ENCODE measurements at regions not wholly inside any gene's neighbourhood (a gene's known extent, or its start where the extent isn't known, plus 50 kb on each side); places are given as distances from the start of the nearest gene placed in this dataset.

GRCh38 chr18:54052732-54053429 lies 171.6 kb downstream of the MBD2 start:
- Histone ChIP-seq H2BK12ac (ENCODE audit: low read length) (no peak overlapping the region), H3K27me3 (ENCODE audit: insufficient read depth, low read length) (no peaks in the 10 kb centered on the region), H3K79me1 (ENCODE audit: low read length) (no peaks in the 10 kb centered on the region), H3K14ac (ENCODE audit: low read length) (no peak overlapping the region), H3K27ac (ENCODE audit: low read depth, low read length) (no peak overlapping the region), H3K9ac (ENCODE audit: low read length) (no peak overlapping the region), H3K79me2 (ENCODE audit: control insufficient read depth, insufficient read depth, low read length, poor library complexity) (no peaks in the 10 kb centered on the region), H2BK120ac (ENCODE audit: insufficient read depth, low read length, poor library complexity) (no peak overlapping the region), H2AK5ac (ENCODE audit: low read length) (no peak overlapping the region), H3K4me2 (ENCODE audit: low read length) (no peak overlapping the region), H2AFZ (ENCODE audit: insufficient read depth, low read length, poor library complexity) (no peak overlapping the region), H3K18ac (ENCODE audit: low read length) (no peak overlapping the region), H3K4me3 (ENCODE audit: low read depth, low read length) (no peak overlapping the region), H3K23ac (ENCODE audit: low read length) (no peak overlapping the region), H3K4ac (ENCODE audit: low read depth, low read length) (no peak overlapping the region), H3K4me1 (ENCODE audit: control insufficient read depth in 1 of 2, insufficient read depth in 2 of 2, low read length in 2 of 2) (no peaks in the 10 kb centered on the region), H4K8ac (ENCODE audit: low read depth, low read length) (no peak overlapping the region), H4K91ac (ENCODE audit: low read depth, low read length) (no peak overlapping the region), H2BK5ac (ENCODE audit: low read depth, low read length, poor library complexity) (no peak overlapping the region), H3K36me3 (ENCODE audit: control insufficient read depth in 1 of 2, insufficient read depth in 2 of 2, low read length in 2 of 2) (no peaks in the 10 kb centered on the region), H4K12ac (ENCODE audit: low read depth, low read length) (no peak overlapping the region), H3K9me3 (ENCODE audit: insufficient read depth, low read depth, low read length) (no peaks in the 10 kb centered on the region)
- no CpG with 5 or more reads among the region's 2 CpGs for WGBS (ENCODE audit: extremely low coverage, insufficient coverage, insufficient read length)
- no peak for DNase-seq

DNA sequence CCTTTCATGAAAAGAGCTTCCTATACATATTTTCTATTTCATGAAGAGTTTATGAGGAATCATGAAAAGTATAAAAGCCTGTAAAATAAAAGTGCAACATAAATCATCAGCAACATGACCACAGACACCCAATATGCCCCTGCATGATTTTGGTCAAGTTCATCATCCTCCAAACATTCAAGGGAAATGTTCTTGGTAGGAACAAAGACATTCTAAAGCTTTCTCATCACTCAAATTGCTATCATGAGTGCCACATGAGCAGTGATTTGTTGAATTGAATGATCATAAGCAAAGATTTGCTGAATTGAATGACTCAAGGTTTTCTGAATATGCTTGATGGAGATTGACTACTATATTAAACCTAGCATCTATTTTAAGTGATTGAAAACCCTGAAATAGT lies 172.2 kb downstream of the MBD2 start:
- H3K27me3 ChIP-seq (ENCODE audit: insufficient read depth, low read length): no peaks in the 10 kb centered on the region
- H3K4me2 ChIP-seq (ENCODE audit: low read length): no peak overlapping the region

GRCh38 chr18:54043484-54044251 lies 180.8 kb downstream of the MBD2 start:
- no peaks in the 10 kb centered on the region for H3K79me1 ChIP-seq (ENCODE audit: low read length)
- H3K9me3 ChIP-seq (ENCODE audit: insufficient read depth, low read depth, low read length): no peaks in the 10 kb centered on the region
- no peak overlapping the region for H2BK12ac ChIP-seq (ENCODE audit: low read length)
- no peak overlapping the region for H3K18ac ChIP-seq (ENCODE audit: low read length)
- H2AK5ac ChIP-seq (ENCODE audit: low read length): no peak overlapping the region
- H4K12ac ChIP-seq (ENCODE audit: low read depth, low read length): no peak overlapping the region
- H4K91ac ChIP-seq (ENCODE audit: low read depth, low read length): no peak overlapping the region
- H3K4me3 ChIP-seq (ENCODE audit: low read depth, low read length): no peak overlapping the region
- no peak overlapping the region for H3K9ac ChIP-seq (ENCODE audit: low read length)
- H3K4me1 ChIP-seq (ENCODE audit: control insufficient read depth in 1 of 2, insufficient read depth in 2 of 2, low read length in 2 of 2): no peaks in the 10 kb centered on the region
- H2AFZ ChIP-seq (ENCODE audit: insufficient read depth, low read length, poor library complexity): no peak overlapping the region
- H3K27me3 ChIP-seq (ENCODE audit: insufficient read depth, low read length): no peaks in the 10 kb centered on the region
- H3K4ac ChIP-seq (ENCODE audit: low read depth, low read length): no peak overlapping the region
- no CpG with 5 or more reads among the region's 2 CpGs for WGBS (ENCODE audit: extremely low coverage, insufficient coverage, insufficient read length)
- no peak overlapping the region for H3K23ac ChIP-seq (ENCODE audit: low read length)
- no peak overlapping the region for H4K8ac ChIP-seq (ENCODE audit: low read depth, low read length)
- H3K79me2 ChIP-seq (ENCODE audit: control insufficient read depth, insufficient read depth, low read length, poor library complexity): no peaks in the 10 kb centered on the region
- no peaks in the 10 kb centered on the region for H3K36me3 ChIP-seq (ENCODE audit: control insufficient read depth in 1 of 2, insufficient read depth in 2 of 2, low read length in 2 of 2)
- DNase-seq: peak; percentile 6 to 78
- H3K14ac ChIP-seq (ENCODE audit: low read length): no peak overlapping the region
- no peak overlapping the region for H2BK5ac ChIP-seq (ENCODE audit: low read depth, low read length, poor library complexity)
- no peak overlapping the region for H3K27ac ChIP-seq (ENCODE audit: low read depth, low read length)
- no peak overlapping the region for H3K4me2 ChIP-seq (ENCODE audit: low read length)
- no peak overlapping the region for H2BK120ac ChIP-seq (ENCODE audit: insufficient read depth, low read length, poor library complexity)

More for the DNA sequence above, 172.2 kb downstream of the MBD2 start:
- Histone ChIP-seq H3K79me1 (ENCODE audit: low read length) (no peaks in the 10 kb centered on the region), H3K18ac (ENCODE audit: low read length) (no peak overlapping the region), H4K91ac (ENCODE audit: low read depth, low read length) (no peak overlapping the region), H2BK5ac (ENCODE audit: low read depth, low read length, poor library complexity) (no peak overlapping the region), H3K36me3 (ENCODE audit: control insufficient read depth in 1 of 2, insufficient read depth in 2 of 2, low read length in 2 of 2) (no peaks in the 10 kb centered on the region), H4K12ac (ENCODE audit: low read depth, low read length) (no peak overlapping the region), H3K27ac (ENCODE audit: low read depth, low read length) (no peak overlapping the region), H2BK120ac (ENCODE audit: insufficient read depth, low read length, poor library complexity) (no peak overlapping the region), H2BK12ac (ENCODE audit: low read length) (no peak overlapping the region), H4K8ac (ENCODE audit: low read depth, low read length) (no peak overlapping the region), H3K9me3 (ENCODE audit: insufficient read depth, low read depth, low read length) (no peaks in the 10 kb centered on the region), H3K4ac (ENCODE audit: low read depth, low read length) (no peak overlapping the region), H3K4me3 (ENCODE audit: low read depth, low read length) (no peak overlapping the region), H2AFZ (ENCODE audit: insufficient read depth, low read length, poor library complexity) (no peak overlapping the region), H2AK5ac (ENCODE audit: low read length) (no peak overlapping the region), H3K9ac (ENCODE audit: low read length) (no peak overlapping the region), H3K4me1 (ENCODE audit: control insufficient read depth in 1 of 2, insufficient read depth in 2 of 2, low read length in 2 of 2) (no peaks in the 10 kb centered on the region), H3K14ac (ENCODE audit: low read length) (no peak overlapping the region), H3K23ac (ENCODE audit: low read length) (no peak overlapping the region), H3K79me2 (ENCODE audit: control insufficient read depth, insufficient read depth, low read length, poor library complexity) (no peaks in the 10 kb centered on the region)
- no peak for DNase-seq

DNA sequence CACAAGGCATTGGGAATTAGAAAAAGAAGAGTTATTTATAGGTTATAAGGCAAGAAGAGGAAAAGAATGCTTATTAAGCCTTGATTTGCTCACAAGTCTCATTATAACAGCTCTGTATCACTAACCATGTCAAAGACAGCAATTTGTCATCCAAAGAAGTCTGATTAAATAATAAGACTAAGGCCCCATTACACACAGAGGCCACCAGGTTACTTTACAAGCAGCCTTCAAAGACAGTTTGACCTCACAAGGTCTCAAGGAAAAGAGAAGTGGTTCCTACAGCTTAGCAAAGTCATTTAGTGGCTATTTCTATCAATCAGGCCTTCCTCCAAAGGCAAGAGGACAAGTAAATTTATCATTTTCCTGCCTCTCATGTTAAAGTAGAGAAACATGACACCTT lies 188.5 kb downstream of the MBD2 start:
- Histone ChIP-seq H2BK5ac (ENCODE audit: low read depth, low read length, poor library complexity) (no peak overlapping the region), H2BK12ac (ENCODE audit: low read length) (no peak overlapping the region), H3K27ac (ENCODE audit: low read depth, low read length) (no peak overlapping the region), H3K14ac (ENCODE audit: low read length) (no peak overlapping the region), H3K4ac (ENCODE audit: low read depth, low read length) (no peak overlapping the region), H3K4me3 (ENCODE audit: low read depth, low read length) (no peak overlapping the region), H3K27me3 (ENCODE audit: insufficient read depth, low read length) (no peaks in the 10 kb centered on the region), H3K9me3 (ENCODE audit: insufficient read depth, low read depth, low read length) (no peaks in the 10 kb centered on the region), H3K23ac (ENCODE audit: low read length) (no peak overlapping the region), H2AK5ac (ENCODE audit: low read length) (no peak overlapping the region), H3K36me3 (ENCODE audit: control insufficient read depth in 1 of 2, insufficient read depth in 2 of 2, low read length in 2 of 2) (no peaks in the 10 kb centered on the region), H4K8ac (ENCODE audit: low read depth, low read length) (no peak overlapping the region), H2BK120ac (ENCODE audit: insufficient read depth, low read length, poor library complexity) (no peak overlapping the region), H4K12ac (ENCODE audit: low read depth, low read length) (no peak overlapping the region), H2AFZ (ENCODE audit: insufficient read depth, low read length, poor library complexity) (no peak overlapping the region), H3K9ac (ENCODE audit: low read length) (no peak overlapping the region), H3K18ac (ENCODE audit: low read length) (no peak overlapping the region), H3K4me2 (ENCODE audit: low read length) (no peak overlapping the region), H3K4me1 (ENCODE audit: control insufficient read depth in 1 of 2, insufficient read depth in 2 of 2, low read length in 2 of 2) (no peaks in the 10 kb centered on the region), H3K79me2 (ENCODE audit: control insufficient read depth, insufficient read depth, low read length, poor library complexity) (no peaks in the 10 kb centered on the region), H3K79me1 (ENCODE audit: low read length) (no peaks in the 10 kb centered on the region), H4K91ac (ENCODE audit: low read depth, low read length) (no peak overlapping the region)
- no peak for DNase-seq
